Renal cortex interstitium (tissue), 11 donors: ENCODE measurements at regions not wholly inside any gene's neighbourhood (a gene's known extent, or its start where the extent isn't known, plus 50 kb on each side); places are given as distances from the start of the nearest gene placed in this dataset.
"Not testable (repeated sequence)": the region's sequence is repeated elsewhere in the genome, so short reads cannot be mapped to it uniquely, and the experiment has no call there.

Experiments used
- DNase-seq, 11 donors: peaks; one replicate each; pipeline ENCODE4 v3.0.0-alpha.2; 2013; ENCODE audit warnings: low read depth in 9 of 11, low spot score in 4 of 11; ENCODE audit errors: extremely low read depth in 1 of 11

- no peak for DNase-seq
These were observed 204.1 kb upstream of the PTGFR start for GRCh38 chr1:78286686-78287085.

DNA sequence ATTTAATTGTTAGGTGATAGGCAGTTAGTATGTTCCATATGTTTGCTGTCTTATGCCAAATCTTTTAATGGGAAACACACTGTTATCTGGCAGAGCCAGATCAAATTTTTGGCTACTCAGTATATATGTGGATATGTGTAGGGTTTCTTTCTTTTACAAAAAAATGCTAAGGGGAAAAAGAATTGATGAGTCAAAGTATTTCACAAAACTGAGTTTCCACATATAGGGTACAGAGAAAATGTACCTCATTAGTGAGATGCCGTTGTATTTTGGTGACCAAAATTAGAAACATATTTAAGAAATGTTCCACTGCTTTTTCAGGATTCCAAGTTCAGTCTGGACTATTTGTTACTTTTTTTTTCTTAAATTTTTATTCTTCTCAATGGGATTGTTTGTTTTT is 201.2 kb upstream of the PTGFR start:
- no peak for DNase-seq

DNA sequence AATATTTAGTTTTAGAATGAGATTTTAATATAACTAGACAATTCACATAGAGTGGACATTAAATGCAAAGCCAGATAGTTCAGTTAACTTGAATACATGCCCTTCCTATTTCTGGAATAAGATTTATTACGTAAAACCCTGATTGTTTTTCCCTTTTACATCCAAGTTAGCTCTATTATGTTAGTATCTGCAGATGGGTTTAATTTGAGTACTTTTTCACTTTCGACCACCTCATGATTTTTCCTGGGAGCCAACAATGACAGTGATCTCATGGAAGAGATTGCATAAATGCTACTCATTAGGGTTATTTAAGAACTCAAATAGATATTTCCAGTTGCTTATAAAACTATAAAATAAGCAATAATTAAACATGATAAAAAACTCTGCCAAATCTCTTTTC is 199.4 kb upstream of the PTGFR start:
- DNase-seq: no peak

DNA sequence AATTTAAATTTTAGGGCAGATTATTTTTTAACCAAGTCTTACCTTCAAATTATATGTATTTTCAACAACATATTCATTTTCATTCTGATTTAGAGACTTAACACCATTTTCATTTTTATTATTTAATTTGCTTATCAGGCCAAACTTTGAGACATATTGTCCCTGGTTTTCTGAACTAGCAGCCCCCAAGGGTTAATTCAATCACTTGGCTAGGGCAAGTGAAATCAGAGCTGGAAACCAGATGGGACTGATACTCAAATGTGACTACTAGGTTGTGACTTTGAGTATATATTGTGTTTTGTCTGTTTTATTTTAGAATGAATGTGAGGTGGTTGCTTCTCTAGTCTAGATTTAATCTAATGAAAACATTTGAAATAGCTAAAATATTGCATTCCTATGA is 198.9 kb upstream of the PTGFR start:
- no peak for DNase-seq

- DNase-seq: no peak
These were observed 198.4 kb upstream of the PTGFR start for GRCh38 chr1:78292361-78292760.

GRCh38 chr1:78297836-78298235 is 192.9 kb upstream of the PTGFR start:
- DNase-seq: no peak

DNA sequence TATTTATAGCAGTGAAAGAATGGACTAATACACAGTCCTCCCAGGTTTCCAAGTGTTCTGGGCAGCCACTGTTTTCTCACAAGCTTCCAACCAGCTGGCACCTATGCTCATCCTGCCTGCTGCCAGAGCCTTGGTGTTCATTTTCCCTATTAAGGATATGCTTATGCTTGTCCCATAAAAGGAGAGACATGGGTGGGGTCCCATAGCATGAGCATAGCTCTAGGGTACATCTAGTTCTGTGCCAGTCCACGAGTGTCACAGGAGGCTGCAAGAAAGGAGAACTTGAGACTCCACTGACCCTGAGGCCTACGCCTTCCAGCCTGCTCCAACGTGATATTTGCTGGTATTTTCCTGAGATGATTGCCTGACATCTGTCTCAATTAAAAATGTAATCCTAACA is 192.4 kb upstream of the PTGFR start:
- no peak for DNase-seq

GRCh38 chr1:78301141-78301540 is 189.6 kb upstream of the PTGFR start:
- no peak for DNase-seq

DNA sequence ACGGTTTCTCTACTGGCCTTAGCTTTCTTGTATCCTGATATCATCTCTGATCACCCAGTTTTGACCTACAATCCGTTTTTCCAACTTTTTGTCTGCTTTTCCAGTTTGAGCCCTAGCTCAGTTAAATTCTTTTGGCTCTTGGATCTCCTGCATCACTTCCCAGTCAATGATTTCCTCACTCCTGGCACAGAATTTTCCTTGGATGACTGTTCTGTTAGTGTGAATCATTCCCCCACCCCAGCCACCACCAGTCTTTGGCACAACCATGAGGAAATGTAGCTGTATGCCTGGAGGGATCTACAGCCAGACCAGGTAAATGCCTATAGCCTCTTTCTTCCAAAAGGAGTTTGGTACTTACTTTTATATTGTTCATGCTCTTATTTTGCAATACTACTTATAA is 187.2 kb upstream of the PTGFR start:
- no peak for DNase-seq

GRCh38 chr1:78304341-78304740 is 186.4 kb upstream of the PTGFR start:
- no peak for DNase-seq

DNA sequence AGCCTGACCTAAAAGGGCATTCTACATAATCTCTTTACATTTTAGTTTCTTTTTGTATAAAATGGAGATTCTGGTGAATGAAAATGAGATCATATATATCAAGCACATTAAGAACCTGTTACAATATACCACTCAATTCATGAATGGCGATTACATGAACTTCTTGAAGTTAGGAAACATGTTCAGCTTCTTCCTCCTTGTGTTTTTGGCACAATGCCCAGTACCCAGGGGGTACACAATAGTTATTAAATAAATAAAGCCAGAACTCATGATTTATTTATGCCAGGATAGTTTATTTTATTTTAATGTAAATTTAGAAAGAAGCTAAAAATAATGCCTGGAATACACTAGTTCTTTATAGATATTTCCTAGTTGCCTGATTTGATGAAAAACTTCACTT is 186.0 kb upstream of the PTGFR start:
- no peak for DNase-seq

GRCh38 chr1:78310261-78310660 is 180.5 kb upstream of the PTGFR start:
- not testable (repeated sequence) for DNase-seq

- no peak for DNase-seq
These were observed 172.8 kb upstream of the PTGFR start for GRCh38 chr1:78318011-78318410.

GRCh38 chr1:78319603-78320002 is 171.2 kb upstream of the PTGFR start:
- DNase-seq: no peak

GRCh38 chr1:78322928-78323680 is 167.7 kb upstream of the PTGFR start:
- no peak for DNase-seq

- no peak for DNase-seq
These were observed 165.5 kb upstream of the PTGFR start for GRCh38 chr1:78325293-78325692.

DNA sequence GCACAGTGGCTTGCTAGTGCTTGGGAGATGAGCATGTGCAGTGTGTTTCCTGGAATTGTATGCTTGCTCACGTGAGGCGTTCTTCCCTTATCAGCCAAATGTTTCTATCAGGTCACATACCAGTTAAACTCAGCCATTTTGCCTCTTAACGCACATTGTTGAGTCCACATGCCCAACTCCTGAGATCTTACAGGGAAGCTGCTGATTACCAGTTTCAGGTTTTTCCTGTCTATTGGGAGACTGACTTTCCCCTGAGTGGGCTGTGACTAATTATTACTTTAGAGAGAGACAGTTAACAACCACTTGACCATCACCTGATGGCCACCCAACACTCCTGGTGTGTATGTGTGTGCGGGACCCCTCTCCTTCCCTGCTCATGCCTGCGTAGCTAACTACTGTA is 161.3 kb upstream of the PTGFR start:
- DNase-seq: no peak

- no peak for DNase-seq
These were observed 159.0 kb upstream of the PTGFR start for GRCh38 chr1:78331799-78332198.

GRCh38 chr1:78333502-78333901 is 157.3 kb upstream of the PTGFR start:
- peak in 6 of 11 donors; percentile 2 to 12 (median 4) for DNase-seq

- no peak for DNase-seq
These were observed 156.7 kb upstream of the PTGFR start for GRCh38 chr1:78334114-78334513.

GRCh38 chr1:78334952-78335351 is 155.8 kb upstream of the PTGFR start:
- no peak for DNase-seq
